ENCODE measurements at regions not wholly inside any gene's neighbourhood (a gene's known extent, or its start where the extent isn't known, plus 50 kb on each side); places are given as distances from the start of the nearest gene placed in this dataset.
A peak's percentile ranks its signal among the peaks of the same experiment; 100 is the strongest.

- Histone ChIP-seq H3K4me1 (ENCODE audit: control insufficient read depth, insufficient read depth, low read length) (no peaks in the 10 kb centered on the region), H3K36me3 (ENCODE audit: control insufficient read depth, insufficient read depth, low read length) (no peaks in the 10 kb centered on the region), H3K9me3 (ENCODE audit: control insufficient read depth, insufficient read depth, low read length) (no peaks in the 10 kb centered on the region), H3K27ac (ENCODE audit: low read depth, low read length) (no peak overlapping the region), H3K4me3 (ENCODE audit: low read depth, low read length) (no peak overlapping the region), H3K27me3 (ENCODE audit: control insufficient read depth, insufficient read depth, low read length) (no peaks in the 10 kb centered on the region)
- WGBS (ENCODE audit: insufficient coverage), result 40% methylated on average over 1 of the region's 4 CpGs
- DNase-seq (ENCODE audit: low read depth in 4 of 6, low spot score in 6 of 6), result peak; percentile 49 to 96 (median 66)
Measured at GRCh38 chr12:32947206-32948067, 50.9 kb upstream of the PKP2 start.

- Histone ChIP-seq H3K27ac (ENCODE audit: low read depth, low read length) (no peak overlapping the region), H3K4me3 (ENCODE audit: low read depth, low read length) (no peak overlapping the region), H3K4me1 (ENCODE audit: control insufficient read depth, insufficient read depth, low read length) (no peaks in the 10 kb centered on the region), H3K27me3 (ENCODE audit: control insufficient read depth, insufficient read depth, low read length) (no peaks in the 10 kb centered on the region), H3K9me3 (ENCODE audit: control insufficient read depth, insufficient read depth, low read length) (no peaks in the 10 kb centered on the region), H3K36me3 (ENCODE audit: control insufficient read depth, insufficient read depth, low read length) (no peaks in the 10 kb centered on the region)
- DNase-seq (ENCODE audit: low read depth in 4 of 6, low spot score in 6 of 6), result no peak
- WGBS (ENCODE audit: insufficient coverage), result 49% methylated on average over 2 of the region's 6 CpGs
Measured at GRCh38 chr12:32946504-32947131, 50.0 kb upstream of the PKP2 start.

Data from spinal cord (tissue), 9 donors.